ENCODE measurements at regions not wholly inside any gene's neighbourhood (a gene's known extent, or its start where the extent isn't known, plus 50 kb on each side); places are given as distances from the start of the nearest gene placed in this dataset.
A peak's percentile ranks its signal among the peaks of the same experiment; 100 is the strongest.

DNA sequence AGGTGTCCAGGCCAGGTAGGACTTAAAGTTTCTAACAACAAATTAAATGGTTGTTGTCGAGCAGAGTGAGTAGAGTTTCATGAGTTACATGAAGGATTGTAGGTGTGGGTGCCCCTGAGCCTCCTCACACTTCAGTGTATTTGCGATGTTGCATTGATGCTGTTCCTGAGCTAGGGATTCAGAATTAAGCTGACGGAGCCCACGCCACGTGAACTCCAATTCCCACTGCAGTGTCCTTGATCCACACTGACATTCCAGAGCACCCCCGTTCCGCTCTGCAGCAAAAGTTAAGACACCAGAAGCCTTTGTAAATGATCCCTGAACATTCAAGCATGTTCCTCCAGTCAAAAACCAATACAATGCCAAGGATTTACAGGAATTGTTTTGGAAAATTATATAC lies 78.8 kb upstream of the SEC61G start:
- Mint-ChIP-seq H3K36me3 (ENCODE audit: unreplicated experiment) (no peaks in the 10 kb centered on the region), H3K4me3 (ENCODE audit: unreplicated experiment) (no peak overlapping the region), H3K27me3 (ENCODE audit: unreplicated experiment) (no peaks in the 10 kb centered on the region), H3K9me3 (ENCODE audit: unreplicated experiment) (peaks cover 5% of the 10 kb centered on the region), H3K27ac (ENCODE audit: unreplicated experiment) (no peak overlapping the region), H3K4me1 (ENCODE audit: low read depth, unreplicated experiment) (no peaks in the 10 kb centered on the region)
- DNase-seq, result no peak
- TF ChIP-seq, protein P1, sequence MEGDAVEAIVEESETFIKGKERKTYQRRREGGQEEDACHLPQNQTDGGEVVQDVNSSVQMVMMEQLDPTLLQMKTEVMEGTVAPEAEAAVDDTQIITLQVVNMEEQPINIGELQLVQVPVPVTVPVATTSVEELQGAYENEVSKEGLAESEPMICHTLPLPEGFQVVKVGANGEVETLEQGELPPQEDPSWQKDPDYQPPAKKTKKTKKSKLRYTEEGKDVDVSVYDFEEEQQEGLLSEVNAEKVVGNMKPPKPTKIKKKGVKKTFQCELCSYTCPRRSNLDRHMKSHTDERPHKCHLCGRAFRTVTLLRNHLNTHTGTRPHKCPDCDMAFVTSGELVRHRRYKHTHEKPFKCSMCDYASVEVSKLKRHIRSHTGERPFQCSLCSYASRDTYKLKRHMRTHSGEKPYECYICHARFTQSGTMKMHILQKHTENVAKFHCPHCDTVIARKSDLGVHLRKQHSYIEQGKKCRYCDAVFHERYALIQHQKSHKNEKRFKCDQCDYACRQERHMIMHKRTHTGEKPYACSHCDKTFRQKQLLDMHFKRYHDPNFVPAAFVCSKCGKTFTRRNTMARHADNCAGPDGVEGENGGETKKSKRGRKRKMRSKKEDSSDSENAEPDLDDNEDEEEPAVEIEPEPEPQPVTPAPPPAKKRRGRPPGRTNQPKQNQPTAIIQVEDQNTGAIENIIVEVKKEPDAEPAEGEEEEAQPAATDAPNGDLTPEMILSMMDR (IDR thresholded peaks at IDR 0.05; ENCODE audit: partially characterized antibody, unreplicated experiment), result no peak

DNA sequence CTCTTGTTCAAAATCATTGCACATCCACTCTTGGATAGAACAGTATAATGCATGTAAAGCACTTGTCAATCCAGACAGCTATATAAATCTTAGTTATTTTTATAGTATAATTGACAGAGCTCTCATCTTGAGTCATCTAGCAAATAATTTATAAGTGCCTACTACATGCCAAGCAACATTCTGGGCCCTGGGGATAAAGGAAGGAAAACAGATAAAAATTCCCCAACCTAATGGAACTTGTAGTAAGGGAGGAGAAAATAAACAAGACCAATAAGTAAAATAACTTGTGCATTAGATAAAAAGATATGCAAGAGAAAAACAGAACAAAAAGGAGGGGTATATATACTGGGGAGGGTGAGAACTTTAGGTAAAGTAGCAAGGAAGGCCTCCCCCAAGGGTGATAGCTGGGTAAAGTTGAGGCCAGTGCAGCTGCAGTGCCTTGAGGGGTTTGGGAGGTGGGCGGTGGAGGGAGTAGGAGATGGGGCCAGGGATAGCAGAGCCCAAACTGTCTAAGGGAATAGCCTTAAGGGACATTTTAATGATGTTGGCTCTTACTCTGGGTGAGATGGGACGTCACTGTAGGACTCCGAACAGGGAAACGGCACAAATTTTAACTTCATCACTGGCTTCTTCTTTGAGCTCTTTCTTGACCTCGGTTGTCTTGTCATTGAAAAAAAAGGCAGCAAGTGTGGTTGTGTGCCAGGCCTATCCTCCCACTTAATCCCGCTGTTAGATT lies 79.3 kb upstream of the SEC61G start:
- H3K27me3 Mint-ChIP-seq (ENCODE audit: unreplicated experiment), result no peaks in the 10 kb centered on the region
- H3K9me3 Mint-ChIP-seq (ENCODE audit: unreplicated experiment), result peaks cover 5% of the 10 kb centered on the region
- DNase-seq, result no peak
- no peak overlapping the region for H3K27ac Mint-ChIP-seq (ENCODE audit: unreplicated experiment)
- TF ChIP-seq, protein P1 (IDR thresholded peaks at IDR 0.05; ENCODE audit: partially characterized antibody, unreplicated experiment), result no peak
- H3K36me3 Mint-ChIP-seq (ENCODE audit: unreplicated experiment), result no peaks in the 10 kb centered on the region
- no peaks in the 10 kb centered on the region for H3K4me1 Mint-ChIP-seq (ENCODE audit: low read depth, unreplicated experiment)
- H3K4me3 Mint-ChIP-seq (ENCODE audit: unreplicated experiment), result no peak overlapping the region

DNA sequence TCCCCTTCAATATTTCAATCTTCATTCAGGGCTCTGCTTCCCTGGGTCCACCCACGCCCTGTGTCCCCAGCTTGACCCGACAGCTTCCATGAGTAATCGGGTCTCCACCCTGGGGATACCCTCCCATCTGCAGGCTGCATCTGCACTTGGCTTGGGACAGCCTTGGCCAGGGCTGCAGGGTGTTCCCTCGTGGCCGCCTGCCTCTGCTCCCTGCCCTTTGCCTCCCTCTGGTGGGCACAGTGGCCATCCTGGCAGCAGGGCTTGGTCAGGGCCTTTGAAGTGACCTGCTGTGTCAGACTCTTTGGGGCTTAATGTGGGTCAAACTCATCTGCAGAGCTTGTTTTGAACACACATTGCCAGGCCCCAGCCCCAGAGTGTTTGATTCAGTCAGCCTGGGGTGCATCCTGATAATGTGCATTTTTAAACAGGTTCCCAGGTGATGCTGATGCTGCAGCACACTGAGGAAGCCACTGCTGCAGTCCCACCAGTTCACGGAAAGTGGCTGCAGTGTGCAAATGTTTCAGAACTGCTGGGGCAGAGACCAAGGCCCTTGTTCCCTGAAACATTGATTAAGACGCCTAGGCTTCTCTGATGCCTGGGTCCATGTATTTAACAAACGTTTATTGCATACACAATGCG lies 80.7 kb upstream of the SEC61G start:
- Mint-ChIP-seq H3K27me3 (ENCODE audit: unreplicated experiment) (no peaks in the 10 kb centered on the region), H3K9me3 (ENCODE audit: unreplicated experiment) (peaks cover 7% of the 10 kb centered on the region), H3K4me1 (ENCODE audit: low read depth, unreplicated experiment) (no peaks in the 10 kb centered on the region), H3K27ac (ENCODE audit: unreplicated experiment) (no peak overlapping the region), H3K36me3 (ENCODE audit: unreplicated experiment) (no peaks in the 10 kb centered on the region), H3K4me3 (ENCODE audit: unreplicated experiment) (no peak overlapping the region)
- TF ChIP-seq, protein P1 (IDR thresholded peaks at IDR 0.05; ENCODE audit: partially characterized antibody, unreplicated experiment), result peak; percentile 60
- peak; percentile 77 for DNase-seq

DNA sequence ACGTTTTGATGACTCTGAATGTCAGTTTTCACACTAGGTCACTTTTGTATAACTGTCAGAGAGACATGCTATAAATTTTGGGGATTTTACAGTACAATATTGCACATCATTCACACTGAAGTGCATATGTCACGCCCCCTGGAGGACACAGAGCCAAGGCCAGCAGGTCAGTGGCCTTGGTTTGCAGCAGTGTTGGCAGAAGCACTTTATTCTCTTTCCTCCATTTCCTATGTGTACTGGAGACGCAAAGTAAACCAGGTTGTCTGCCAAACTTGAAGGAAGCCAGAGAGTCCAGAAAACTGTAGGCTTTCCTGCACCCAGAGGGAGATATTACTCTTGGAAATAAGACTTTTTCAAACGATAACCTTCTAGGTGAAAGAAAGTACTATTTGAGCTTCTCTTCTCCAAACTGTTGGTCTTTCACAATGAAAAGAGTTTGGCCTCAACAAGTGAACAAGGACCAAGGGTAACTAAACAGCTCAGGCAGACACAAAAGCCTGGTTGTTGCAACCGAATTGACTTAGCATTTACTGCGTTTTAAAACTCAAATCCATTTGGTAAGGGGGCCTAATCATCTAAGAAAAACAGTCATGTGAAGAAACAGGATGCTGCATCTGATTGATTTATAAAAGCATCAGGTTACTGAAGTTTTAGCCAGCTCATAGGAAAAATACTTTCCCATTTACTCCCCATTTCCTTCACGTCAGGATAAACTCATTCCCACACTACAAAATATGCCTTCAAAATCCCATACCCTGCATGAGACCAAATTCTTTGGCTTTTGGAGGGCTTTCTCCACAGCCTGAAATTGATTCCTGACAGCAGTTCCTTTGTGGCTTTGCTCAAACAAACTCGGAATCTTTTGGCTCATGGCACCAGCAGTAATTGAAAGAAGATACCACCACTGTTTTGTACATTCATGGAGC lies 83.0 kb upstream of the SEC61G start:
- Mint-ChIP-seq H3K36me3 (ENCODE audit: unreplicated experiment) (no peaks in the 10 kb centered on the region), H3K9me3 (ENCODE audit: unreplicated experiment) (peaks cover 3% of the 10 kb centered on the region), H3K27me3 (ENCODE audit: unreplicated experiment) (no peaks in the 10 kb centered on the region), H3K4me1 (ENCODE audit: low read depth, unreplicated experiment) (no peaks in the 10 kb centered on the region), H3K4me3 (ENCODE audit: unreplicated experiment) (no peak overlapping the region), H3K27ac (ENCODE audit: unreplicated experiment) (no peak overlapping the region)
- DNase-seq, result peak; percentile 52
- TF ChIP-seq, protein P1 (IDR thresholded peaks at IDR 0.05; ENCODE audit: partially characterized antibody, unreplicated experiment), result peak; percentile 43

Data from glutamatergic neuron (in vitro differentiated cells).